Hepatocyte (in vitro differentiated cells): ENCODE measurements at regions not wholly inside any gene's neighbourhood (a gene's known extent, or its start where the extent isn't known, plus 50 kb on each side); places are given as distances from the start of the nearest gene placed in this dataset.
"Not testable (repeated sequence)": the region's sequence is repeated elsewhere in the genome, so short reads cannot be mapped to it uniquely, and the experiment has no call there.

Source experiments
- DNase-seq: peaks from one replicate; pipeline ENCODE4 v3.0.0-alpha.2; 2016; ENCODE audit warnings: low spot score
- H2AFZ ChIP-seq: fragments of 200-600 bp; sonication (generic); 2 replicates; pipeline ENCODE4 v1.6.0; 2016; ENCODE audit warnings: antibody characterized with exemption, mild to moderate bottlenecking
- H3K27ac ChIP-seq: fragments of 200-600 bp; sonication (generic); 2 replicates; pipeline ENCODE4 v1.5.1; 2016; ENCODE audit warnings: mild to moderate bottlenecking
- H3K27me3 ChIP-seq: fragments of 200-600 bp; sonication (generic); 2 replicates; pipeline ENCODE4 v1.6.1; 2016
- H3K36me3 ChIP-seq: fragments of 200-600 bp; sonication (generic); replicated peaks from 2 replicates; pipeline ENCODE4 v1.5.1; 2016; ENCODE audit warnings: low read depth; ENCODE audit not compliant: insufficient read depth
- H3K4me1 ChIP-seq: fragments of 200-600 bp; sonication (generic); 2 replicates; pipeline ENCODE4 v1.5.1; 2016; ENCODE audit warnings: mild to moderate bottlenecking, moderate library complexity; ENCODE audit not compliant: insufficient read depth
- H3K4me2 ChIP-seq: fragments of 200-600 bp; sonication (generic); 2 replicates; pipeline ENCODE4 v1.6.0; 2016
- H3K4me3 ChIP-seq: fragments of 200-600 bp; sonication (generic); 2 replicates; pipeline ENCODE4 v1.5.1; 2016; ENCODE audit warnings: mild to moderate bottlenecking
- H3K79me2 ChIP-seq: fragments of 200-600 bp; sonication (generic); 2 replicates; pipeline ENCODE4 v1.6.0; 2017; ENCODE audit warnings: mild to moderate bottlenecking
- H3K9me2 ChIP-seq: fragments of 200-600 bp; sonication (generic); replicated peaks from 2 replicates; pipeline ENCODE4 v1.6.0; 2017; ENCODE audit warnings: mild to moderate bottlenecking; ENCODE audit not compliant: insufficient read depth
- H3K9me3 ChIP-seq: fragments of 200-600 bp; sonication (generic); 2 replicates; pipeline ENCODE4 v1.5.1; 2016; ENCODE audit warnings: low read depth, mild to moderate bottlenecking
- H4K20me1 ChIP-seq: fragments of 200-600 bp; sonication (generic); 2 replicates; pipeline ENCODE4 v1.6.0; 2016; ENCODE audit warnings: mild to moderate bottlenecking; ENCODE audit not compliant: insufficient read depth, poor library complexity, severe bottlenecking
- CTCF ChIP-seq: fragments of 200-600 bp; sonication (generic); IDR thresholded peaks from 2 replicates; pipeline ENCODE4 v1.5.1; 2016; ENCODE audit warnings: antibody characterized with exemption, mild to moderate bottlenecking; ENCODE audit not compliant: poor library complexity
- EZH2 ChIP-seq: fragments of 200-600 bp; sonication (generic); IDR thresholded peaks from 2 replicates; pipeline ENCODE4 v1.6.1; 2016; ENCODE audit warnings: antibody characterized with exemption, mild to moderate bottlenecking, borderline replicate concordance
- EZH2phosphoT487 ChIP-seq: fragments of 200-600 bp; sonication (generic); IDR thresholded peaks from one replicate; pipeline ENCODE4 v1.6.1; 2018; ENCODE audit warnings: antibody characterized with exemption, mild to moderate bottlenecking, low read depth, moderate library complexity; ENCODE audit not compliant: unreplicated experiment, severe bottlenecking
- WGBS: methylation state at CpG from one replicate; pipeline ENCODE4 v1.1.6; 2016; ENCODE audit warnings: low lambda C conversion rate; ENCODE audit errors: missing lambda C conversion rate; 5-methylcytosine and 5-hydroxymethylcytosine counted together

- H3K27ac ChIP-seq = no peak overlapping the region
- 63% methylated on average over 1 of the region's 1 CpG for WGBS
- H3K9me2 ChIP-seq = no peaks in the 10 kb centered on the region
- no peak overlapping the region for H2AFZ ChIP-seq
- TF ChIP-seq CTCF (no peak), EZH2phosphoT487 (no peak), EZH2 (no peak)
- no peak for DNase-seq
- no peaks in the 10 kb centered on the region for H4K20me1 ChIP-seq
- no peaks in the 10 kb centered on the region for H3K9me3 ChIP-seq
- no peaks in the 10 kb centered on the region for H3K79me2 ChIP-seq
- H3K4me2 ChIP-seq = no peak overlapping the region
- H3K36me3 ChIP-seq = no peaks in the 10 kb centered on the region
- no peak overlapping the region for H3K4me3 ChIP-seq
- H3K4me1 ChIP-seq = no peaks in the 10 kb centered on the region
- H3K27me3 ChIP-seq = no peaks in the 10 kb centered on the region
These were observed 250.8 kb upstream of the HTR1E start for GRCh38 chr6:86686496-86686895.

GRCh38 chr6:86685230-86685797 is 252.0 kb upstream of the HTR1E start:
- Histone ChIP-seq H3K27me3 (no peaks in the 10 kb centered on the region), H2AFZ (no peak overlapping the region), H3K79me2 (no peaks in the 10 kb centered on the region), H3K9me2 (no peaks in the 10 kb centered on the region), H3K4me3 (no peak overlapping the region), H3K27ac (no peak overlapping the region), H3K4me1 (no peaks in the 10 kb centered on the region), H3K4me2 (no peak overlapping the region), H4K20me1 (no peaks in the 10 kb centered on the region), H3K36me3 (no peaks in the 10 kb centered on the region), H3K9me3 (no peaks in the 10 kb centered on the region)
- no peak for DNase-seq
- TF ChIP-seq EZH2 (no peak), EZH2phosphoT487 (no peak), CTCF (no peak)
- WGBS = 68% methylated on average over 3 of the region's 3 CpGs

- WGBS = 83% methylated on average over 1 of the region's 1 CpG
- no peak for DNase-seq
- Histone ChIP-seq H3K9me3 (no peaks in the 10 kb centered on the region), H3K4me1 (no peaks in the 10 kb centered on the region), H2AFZ (no peak overlapping the region), H3K4me3 (no peak overlapping the region), H3K4me2 (no peak overlapping the region), H4K20me1 (no peaks in the 10 kb centered on the region), H3K9me2 (no peaks in the 10 kb centered on the region), H3K27me3 (no peaks in the 10 kb centered on the region), H3K79me2 (no peaks in the 10 kb centered on the region), H3K27ac (no peak overlapping the region), H3K36me3 (no peaks in the 10 kb centered on the region)
- TF ChIP-seq EZH2 = no peak
- no peak for TF ChIP-seq EZH2phosphoT487
- TF ChIP-seq CTCF = no peak
These were observed 254.0 kb upstream of the HTR1E start for GRCh38 chr6:86683132-86683908.

- Histone ChIP-seq H3K4me1 (no peaks in the 10 kb centered on the region), H3K27me3 (no peaks in the 10 kb centered on the region), H3K79me2 (no peaks in the 10 kb centered on the region), H3K4me3 (no peak overlapping the region), H3K4me2 (no peak overlapping the region), H2AFZ (no peak overlapping the region), H3K9me3 (no peaks in the 10 kb centered on the region), H4K20me1 (no peaks in the 10 kb centered on the region), H3K9me2 (no peaks in the 10 kb centered on the region), H3K27ac (no peak overlapping the region), H3K36me3 (no peaks in the 10 kb centered on the region)
- no peak for DNase-seq
- 92% methylated on average over 1 of the region's 1 CpG for WGBS
- TF ChIP-seq CTCF = no peak
- no peak for TF ChIP-seq EZH2
- no peak for TF ChIP-seq EZH2phosphoT487
These were observed 255.0 kb upstream of the HTR1E start for GRCh38 chr6:86682297-86682696.

- H3K36me3 ChIP-seq, H4K20me1 ChIP-seq, DNase-seq, H3K4me1 ChIP-seq, H3K4me3 ChIP-seq, H3K27me3 ChIP-seq, H3K9me2 ChIP-seq, H3K9me3 ChIP-seq, H3K27ac ChIP-seq, H2AFZ ChIP-seq, H3K79me2 ChIP-seq, H3K4me2 ChIP-seq: not testable (repeated sequence)
- WGBS = 89% methylated on average over 1 of the region's 1 CpG
These were observed 256.2 kb upstream of the HTR1E start for GRCh38 chr6:86681140-86681539.
